ENCODE measurements at regions not wholly inside any gene's neighbourhood (a gene's known extent, or its start where the extent isn't known, plus 50 kb on each side); places are given as distances from the start of the nearest gene placed in this dataset.

- no peak for DNase-seq
Measured at GRCh38 chr3:83902787-83903533, 1055.8 kb upstream of the CADM2 start.

- DNase-seq = no peak
Measured at GRCh38 chr3:83913381-83913780, 1045.4 kb upstream of the CADM2 start.

GRCh38 chr3:83926291-83926690, 1032.5 kb upstream of the CADM2 start:
- DNase-seq = no peak

- peak; percentile 3 for DNase-seq
Measured at GRCh38 chr3:83928391-83928790, 1030.4 kb upstream of the CADM2 start.

- DNase-seq = no peak
Measured at GRCh38 chr3:83928903-83929302, 1029.9 kb upstream of the CADM2 start.

GRCh38 chr3:83934192-83935021, 1024.4 kb upstream of the CADM2 start:
- DNase-seq = no peak

- DNase-seq = no peak
Measured at GRCh38 chr3:83938491-83938890, 1020.3 kb upstream of the CADM2 start.

GRCh38 chr3:83941990-83942745, 1016.6 kb upstream of the CADM2 start:
- DNase-seq = no peak

GRCh38 chr3:83946049-83946448, 1012.7 kb upstream of the CADM2 start:
- no peak for DNase-seq

GRCh38 chr3:83946554-83946953, 1012.2 kb upstream of the CADM2 start:
- DNase-seq = no peak

- DNase-seq = no peak
Measured at GRCh38 chr3:83948771-83949170, 1010.0 kb upstream of the CADM2 start.

GRCh38 chr3:83953417-83954089, 1005.2 kb upstream of the CADM2 start:
- DNase-seq = no peak

- DNase-seq = no peak
Measured at GRCh38 chr3:83956431-83956830, 1002.4 kb upstream of the CADM2 start.

- DNase-seq = no peak
Measured at GRCh38 chr3:83968356-83968755, 990.4 kb upstream of the CADM2 start.

GRCh38 chr3:83971666-83972065, 987.1 kb upstream of the CADM2 start:
- no peak for DNase-seq

- DNase-seq = no peak
Measured at GRCh38 chr3:84008623-84009022, 950.2 kb upstream of the CADM2 start.

GRCh38 chr3:84023842-84024241, 934.9 kb upstream of the CADM2 start:
- DNase-seq = no peak

GRCh38 chr3:84039099-84039498, 919.7 kb upstream of the CADM2 start:
- no peak for DNase-seq

GRCh38 chr3:84042399-84043106, 916.2 kb upstream of the CADM2 start:
- DNase-seq = no peak

- DNase-seq = no peak
Measured at GRCh38 chr3:84066915-84067314, 891.9 kb upstream of the CADM2 start.

GRCh38 chr3:84073664-84074063, 885.1 kb upstream of the CADM2 start:
- DNase-seq = no peak

GRCh38 chr3:84074767-84075166, 884.0 kb upstream of the CADM2 start:
- DNase-seq = no peak
